ENCODE measurements at regions not wholly inside any gene's neighbourhood (a gene's known extent, or its start where the extent isn't known, plus 50 kb on each side); places are given as distances from the start of the nearest gene placed in this dataset.

- 60% methylated on average over 10 of the region's 16 CpGs; no CpG with 5 or more reads in 1 of the 2 experiments for WGBS, 2 experiments (ENCODE audit: extremely low coverage in 2 of 2, insufficient read length in 1 of 2)
- Histone ChIP-seq H3K4me1 (ENCODE audit: control insufficient read depth, insufficient read depth, low read length) (no peaks in the 10 kb centered on the region), H2AFZ (replicated peaks; ENCODE audit: low read length, poor library complexity) (no peak overlapping the region), H4K20me1 (ENCODE audit: insufficient read depth, low read length) (no peaks in the 10 kb centered on the region), H2AK9ac (replicated peaks; ENCODE audit: low read depth, low read length, poor library complexity) (no peak overlapping the region), H4K91ac (ENCODE audit: insufficient read depth, low read depth, low read length) (no peak overlapping the region), H3K9me3 (ENCODE audit: control insufficient read depth, insufficient read depth, low read length) (no peaks in the 10 kb centered on the region), H3K27me3 (ENCODE audit: control insufficient read depth, insufficient read depth, low read length) (peaks cover 7% of the 10 kb centered on the region), H3K27ac (ENCODE audit: insufficient read depth, low read length) (no peak overlapping the region), H3K18ac (ENCODE audit: low read depth, low read length) (no peak overlapping the region), H3K36me3 (ENCODE audit: control insufficient read depth, insufficient read depth, low read length) (no peaks in the 10 kb centered on the region), H3K9ac (ENCODE audit: low read depth, low read length) (no peak overlapping the region), H3K4me2 (ENCODE audit: low read depth, low read length) (no peak overlapping the region), H3K4me3 (ENCODE audit: insufficient read depth, low read depth, low read length) (no peak overlapping the region), H2BK20ac (ENCODE audit: low read depth, low read length) (no peak overlapping the region), H3K14ac (replicated peaks; ENCODE audit: low read depth, low read length) (no peak overlapping the region), H3K23ac (ENCODE audit: low read depth, low read length) (no peak overlapping the region), H3K4ac (ENCODE audit: low read depth, low read length) (no peak overlapping the region), H4K8ac (ENCODE audit: low read depth in 2 of 2, low read length in 2 of 2) (no peak overlapping the region), H3K9me1 (ENCODE audit: insufficient read depth, low read length) (no peaks in the 10 kb centered on the region), H3K56ac (ENCODE audit: extremely low read depth, insufficient read depth, low read length) (no peak overlapping the region), H2BK120ac (ENCODE audit: low read depth, low read length) (no peak overlapping the region), H2AK5ac (ENCODE audit: low read depth, low read length) (no peak overlapping the region), H2BK15ac (ENCODE audit: low read depth, low read length) (no peak overlapping the region), H3K79me1 (ENCODE audit: low read depth in 1 of 2, low read length in 2 of 2) (no peaks in the 10 kb centered on the region), H2BK5ac (ENCODE audit: low read depth, low read length, poor library complexity, severe bottlenecking) (no peak overlapping the region), H4K5ac (ENCODE audit: low read depth, low read length) (no peak overlapping the region)
- CTCF ChIA-PET: no interaction called here
- TF ChIP-seq SMC3 (IDR thresholded peaks at IDR 0.05; ENCODE audit: low read depth, low read length) (no peak), RAD21 (IDR thresholded peaks at IDR 0.05; ENCODE audit: low read length) (no peak), CHD1 (IDR thresholded peaks at IDR 0.05; ENCODE audit: low read depth, low read length) (no peak), POLR2A (IDR thresholded peaks at IDR 0.05; ENCODE audit: low read depth, low read length) (no peak), MXI1 (IDR thresholded peaks at IDR 0.05; ENCODE audit: borderline replicate concordance, low read depth, low read length) (no peak), USF2 (IDR thresholded peaks at IDR 0.05; ENCODE audit: low read depth, low read length) (no peak), NFE2L2 (IDR thresholded peaks at IDR 0.05; ENCODE audit: low read depth, low read length) (no peak), CEBPB (IDR thresholded peaks at IDR 0.05; ENCODE audit: low read depth, low read length) (no peak), FOS (IDR thresholded peaks at IDR 0.05; ENCODE audit: low read depth, low read length) (no peak), MAFK (IDR thresholded peaks at IDR 0.05; ENCODE audit: low read depth, low read length) (no peak), MAZ (IDR thresholded peaks at IDR 0.05; ENCODE audit: borderline replicate concordance, low read depth, low read length) (no peak), ELK1 (IDR thresholded peaks at IDR 0.05; ENCODE audit: borderline replicate concordance, low read depth, low read length) (no peak), BHLHE40 (IDR thresholded peaks at IDR 0.05; ENCODE audit: low read depth, low read length) (no peak), RFX5 (IDR thresholded peaks at IDR 0.05; ENCODE audit: low read depth, low read length) (no peak), CTCF (conservative IDR thresholded peaks at IDR 0.05; ENCODE audit: low read depth, low read length) (no peak), RCOR1 (IDR thresholded peaks at IDR 0.05; ENCODE audit: insufficient replicate concordance, low read length) (no peak)
- intact Hi-C loops (cut with micrococcal nuclease) (no loop called here), in situ Hi-C loops (cut with MboI; ENCODE audit: low sequenced_read_pairs) (no loop called here), dilution Hi-C loops (cut with HindIII; ENCODE audit: low sequenced_read_pairs, unreplicated experiment) (no loop called here)
- no peak for ATAC-seq (ENCODE audit: low read depth)
- BruUV-seq (replicated peaks): no TSS peak
- DNase-seq: no peak
- POLR2A ChIA-PET (ENCODE audit: unreplicated experiment): no interaction called here
Measured at GRCh38 chr1:112826217-112826944, 111.2 kb upstream of the PPM1J start.

Measured in IMR-90 (cell line).